ENCODE measurements at regions not wholly inside any gene's neighbourhood (a gene's known extent, or its start where the extent isn't known, plus 50 kb on each side); places are given as distances from the start of the nearest gene placed in this dataset.

DNA sequence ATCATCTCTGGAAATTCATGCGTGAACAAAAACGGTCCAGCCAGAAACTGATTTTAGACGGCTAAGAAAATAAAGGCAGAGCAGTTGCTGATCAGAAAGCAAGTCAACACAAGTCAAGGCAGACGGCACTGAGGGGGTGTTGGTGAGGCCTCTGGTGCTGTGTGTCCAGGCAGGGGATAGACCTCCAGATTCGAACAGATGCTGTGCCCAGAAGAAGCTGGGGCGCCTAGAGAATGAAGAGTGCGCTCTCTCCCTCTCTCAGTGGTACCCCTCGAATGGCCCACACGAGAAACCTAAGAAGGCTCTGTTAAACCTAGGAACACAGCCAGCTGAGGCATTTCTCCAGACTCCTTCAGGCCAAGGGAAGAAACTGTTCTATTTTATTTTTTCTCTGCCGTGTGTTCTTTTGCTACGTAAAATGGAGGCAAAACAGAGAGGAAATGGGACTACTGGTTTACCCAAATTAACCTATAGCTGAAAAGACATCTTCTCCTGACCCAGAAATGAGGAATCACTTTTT, 178.3 kb downstream of the PMP22 start:
- H3K4me3 ChIP-seq (ENCODE audit: low read depth in 1 of 2, low read length in 2 of 2): no peak overlapping the region
- no peaks in the 10 kb centered on the region for H3K9me3 ChIP-seq (ENCODE audit: control insufficient read depth in 1 of 2, low read length in 2 of 2)
- no peaks in the 10 kb centered on the region for H3K27me3 ChIP-seq (ENCODE audit: low read depth, low read length)
- no peaks in the 10 kb centered on the region for H3K36me3 ChIP-seq (ENCODE audit: control insufficient read depth in 1 of 2, insufficient read depth in 2 of 2, low read length in 2 of 2)
- no peaks in the 10 kb centered on the region for H3K4me1 ChIP-seq (ENCODE audit: control insufficient read depth in 1 of 2, insufficient read depth in 2 of 2, low read length in 2 of 2)
- H3K27ac ChIP-seq (ENCODE audit: low read length): no peak overlapping the region

DNA sequence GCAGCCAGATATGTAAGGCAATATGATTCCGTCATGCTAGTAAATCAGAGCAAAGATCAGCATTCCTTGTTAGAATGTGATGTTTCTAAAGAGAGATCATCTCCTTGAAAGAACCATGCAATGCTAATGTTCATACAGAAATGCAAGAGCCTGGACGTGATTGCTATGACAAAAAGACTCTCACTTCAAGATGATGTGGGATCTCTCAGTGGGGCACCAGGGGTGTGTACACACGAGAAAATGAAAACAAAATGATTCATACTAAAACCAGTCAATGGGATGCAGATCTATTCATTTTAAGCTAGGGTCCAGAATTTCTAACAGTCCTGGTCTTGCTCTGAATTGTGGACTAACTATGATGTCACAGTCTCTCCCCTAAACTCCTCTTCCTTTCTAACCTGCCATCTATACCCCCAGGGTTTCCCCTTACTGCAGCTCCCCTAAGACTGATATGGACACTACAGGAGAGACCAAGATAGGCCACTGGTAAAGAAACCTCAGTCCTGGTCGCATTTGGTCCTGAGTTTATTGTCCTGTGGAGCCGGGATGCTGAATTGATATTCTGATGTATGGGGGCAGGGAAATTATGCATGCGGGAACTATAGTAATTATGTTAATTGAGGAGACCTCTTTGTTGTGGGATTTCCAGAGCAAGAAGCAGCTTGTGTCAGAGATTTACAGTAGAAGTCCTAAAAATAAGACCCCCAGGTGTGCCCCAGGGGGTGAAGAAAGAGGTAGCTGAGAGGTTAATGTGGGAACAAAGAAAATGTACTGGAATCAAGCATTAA, 179.0 kb downstream of the PMP22 start:
- Histone ChIP-seq H3K36me3 (ENCODE audit: control insufficient read depth in 1 of 2, insufficient read depth in 2 of 2, low read length in 2 of 2) (no peaks in the 10 kb centered on the region), H3K4me1 (ENCODE audit: control insufficient read depth in 1 of 2, insufficient read depth in 2 of 2, low read length in 2 of 2) (no peaks in the 10 kb centered on the region), H3K9me3 (ENCODE audit: control insufficient read depth in 1 of 2, low read length in 2 of 2) (no peaks in the 10 kb centered on the region), H3K27ac (ENCODE audit: low read length) (no peak overlapping the region), H3K27me3 (ENCODE audit: low read depth, low read length) (no peaks in the 10 kb centered on the region), H3K4me3 (ENCODE audit: low read depth in 1 of 2, low read length in 2 of 2) (no peak overlapping the region)

DNA sequence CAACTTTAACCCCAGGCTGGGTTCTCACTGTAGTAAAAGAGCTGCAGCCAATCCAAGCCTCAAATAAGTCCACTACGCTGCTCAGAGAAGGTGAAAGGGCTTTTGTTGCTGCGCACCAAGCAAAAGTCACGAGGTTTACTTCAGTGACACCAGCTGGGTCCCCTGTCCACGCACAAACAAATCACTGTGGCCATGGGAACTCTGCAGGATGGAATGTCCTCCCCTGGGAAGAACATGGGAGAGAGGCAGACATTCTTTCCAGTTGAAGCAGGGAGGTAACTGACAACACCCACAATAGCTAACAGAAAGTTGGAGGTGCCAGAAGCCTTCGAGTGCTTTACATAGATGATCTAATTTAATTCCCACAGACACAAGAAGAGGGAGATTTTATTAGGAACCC, 181.9 kb downstream of the PMP22 start:
- H3K27ac ChIP-seq (ENCODE audit: low read length): no peak overlapping the region
- H3K27me3 ChIP-seq (ENCODE audit: low read depth, low read length): no peaks in the 10 kb centered on the region
- H3K36me3 ChIP-seq (ENCODE audit: control insufficient read depth in 1 of 2, insufficient read depth in 2 of 2, low read length in 2 of 2): no peaks in the 10 kb centered on the region
- no peaks in the 10 kb centered on the region for H3K9me3 ChIP-seq (ENCODE audit: control insufficient read depth in 1 of 2, low read length in 2 of 2)
- no peak overlapping the region for H3K4me3 ChIP-seq (ENCODE audit: low read depth in 1 of 2, low read length in 2 of 2)
- H3K4me1 ChIP-seq (ENCODE audit: control insufficient read depth in 1 of 2, insufficient read depth in 2 of 2, low read length in 2 of 2): no peaks in the 10 kb centered on the region

DNA sequence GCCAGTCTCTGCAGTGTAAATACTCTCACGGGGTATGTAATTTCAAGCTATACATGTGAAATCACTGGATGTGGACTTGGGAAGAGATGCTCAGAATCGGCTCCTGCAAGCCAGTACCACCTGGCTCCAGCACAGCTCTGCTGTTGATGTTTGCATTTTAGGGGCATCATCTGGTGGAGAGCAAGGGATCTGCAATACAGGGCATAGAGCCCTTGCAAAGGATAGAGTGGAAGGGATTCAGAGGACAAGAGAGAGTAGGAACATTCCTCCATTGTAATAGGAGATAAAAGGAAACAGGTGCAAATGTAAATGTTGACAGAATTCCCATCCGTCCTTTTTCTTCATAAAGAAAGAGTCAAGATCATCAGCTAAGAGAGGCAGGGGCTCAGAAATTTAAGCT, 184.1 kb downstream of the PMP22 start:
- Histone ChIP-seq H3K9me3 (ENCODE audit: control insufficient read depth in 1 of 2, low read length in 2 of 2) (no peaks in the 10 kb centered on the region), H3K27me3 (ENCODE audit: low read depth, low read length) (no peaks in the 10 kb centered on the region), H3K27ac (ENCODE audit: low read length) (no peak overlapping the region), H3K4me3 (ENCODE audit: low read depth in 1 of 2, low read length in 2 of 2) (no peak overlapping the region), H3K4me1 (ENCODE audit: control insufficient read depth in 1 of 2, insufficient read depth in 2 of 2, low read length in 2 of 2) (no peaks in the 10 kb centered on the region), H3K36me3 (ENCODE audit: control insufficient read depth in 1 of 2, insufficient read depth in 2 of 2, low read length in 2 of 2) (no peaks in the 10 kb centered on the region)

DNA sequence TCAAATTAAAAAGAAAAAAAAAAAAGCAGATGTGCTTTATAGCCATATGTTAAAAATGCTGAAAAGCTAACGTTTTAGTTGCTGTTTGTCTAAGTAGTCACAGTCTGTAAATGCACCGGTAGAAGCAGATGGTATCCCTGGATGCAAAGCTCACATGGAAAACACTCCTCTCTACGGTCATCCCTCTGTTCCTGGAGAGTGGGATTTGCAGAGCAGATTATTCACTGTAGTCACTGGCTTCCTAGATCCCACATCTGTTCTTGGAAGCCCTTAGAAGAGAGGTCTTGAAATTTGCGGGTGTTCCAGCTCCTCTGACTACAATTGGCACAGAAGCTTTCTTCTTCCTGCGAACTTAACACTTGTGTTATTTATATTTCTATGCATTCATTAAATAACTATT, 186.6 kb downstream of the PMP22 start:
- Histone ChIP-seq H3K4me1 (ENCODE audit: control insufficient read depth in 1 of 2, insufficient read depth in 2 of 2, low read length in 2 of 2) (no peaks in the 10 kb centered on the region), H3K27me3 (ENCODE audit: low read depth, low read length) (no peaks in the 10 kb centered on the region), H3K9me3 (ENCODE audit: control insufficient read depth in 1 of 2, low read length in 2 of 2) (no peaks in the 10 kb centered on the region), H3K27ac (ENCODE audit: low read length) (no peak overlapping the region), H3K36me3 (ENCODE audit: control insufficient read depth in 1 of 2, insufficient read depth in 2 of 2, low read length in 2 of 2) (no peaks in the 10 kb centered on the region), H3K4me3 (ENCODE audit: low read depth in 1 of 2, low read length in 2 of 2) (no peak overlapping the region)

DNA sequence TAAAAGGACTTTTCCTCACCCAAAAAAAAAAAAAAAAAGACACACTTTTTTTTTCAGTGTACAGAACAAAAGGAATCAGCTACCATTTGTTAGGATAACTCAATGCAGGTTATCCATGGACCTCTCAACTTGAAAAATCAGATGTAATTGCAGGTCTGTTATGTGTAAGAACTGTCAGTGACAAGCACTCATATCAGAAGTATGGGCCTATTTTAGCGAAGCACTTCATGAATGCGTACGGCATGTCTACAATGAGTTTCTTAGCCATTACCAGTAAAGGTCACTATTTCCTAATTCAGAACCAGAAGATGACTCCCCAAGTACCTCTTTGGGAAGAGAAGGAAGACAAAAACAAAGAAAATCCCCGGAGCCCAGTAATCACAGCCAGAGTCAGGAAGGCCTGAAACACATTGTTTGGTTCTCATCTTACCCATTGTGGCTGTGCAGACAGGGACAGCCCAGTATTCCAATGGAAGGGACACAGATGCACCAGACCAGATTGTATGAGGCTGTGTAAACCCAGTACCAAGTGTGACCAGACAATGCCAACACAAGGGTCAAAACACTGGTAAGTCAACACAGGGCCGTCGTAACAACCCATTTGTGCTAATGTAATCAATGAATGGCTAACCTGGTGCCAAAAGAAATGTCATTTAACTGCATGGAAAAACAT, 188.0 kb downstream of the PMP22 start:
- Histone ChIP-seq H3K27me3 (ENCODE audit: low read depth, low read length) (peaks cover under 1% of the 10 kb centered on the region), H3K27ac (ENCODE audit: low read length) (no peak overlapping the region)

DNA sequence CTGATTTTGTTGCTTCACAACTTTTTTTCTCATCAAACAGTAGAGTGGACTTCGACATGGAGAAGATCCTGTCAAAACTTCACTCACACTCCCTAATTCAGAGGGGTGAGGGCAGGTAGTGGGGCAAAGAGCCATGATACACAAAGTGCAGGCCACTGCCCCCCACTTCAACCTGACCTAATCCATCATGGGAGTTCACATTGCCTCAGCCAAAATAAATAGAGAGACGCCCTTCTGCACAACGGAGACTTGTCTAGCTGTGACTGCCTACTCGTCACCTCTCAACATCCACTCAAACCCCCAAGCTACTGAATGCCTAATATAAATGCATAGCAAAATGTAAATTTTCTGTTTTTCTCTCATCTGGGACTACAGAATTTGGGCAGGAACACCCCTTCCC, 213.2 kb downstream of the PMP22 start:
- H3K4me1 ChIP-seq (ENCODE audit: control insufficient read depth in 1 of 2, insufficient read depth in 2 of 2, low read length in 2 of 2): no peaks in the 10 kb centered on the region
- H3K27me3 ChIP-seq (ENCODE audit: low read depth, low read length): no peaks in the 10 kb centered on the region
- no peaks in the 10 kb centered on the region for H3K9me3 ChIP-seq (ENCODE audit: control insufficient read depth in 1 of 2, low read length in 2 of 2)

More for the DNA sequence above, 188.0 kb downstream of the PMP22 start:
- Histone ChIP-seq H3K9me3 (ENCODE audit: control insufficient read depth in 1 of 2, low read length in 2 of 2) (no peaks in the 10 kb centered on the region), H3K4me3 (ENCODE audit: low read depth in 1 of 2, low read length in 2 of 2) (no peak overlapping the region), H3K4me1 (ENCODE audit: control insufficient read depth in 1 of 2, insufficient read depth in 2 of 2, low read length in 2 of 2) (no peaks in the 10 kb centered on the region), H3K36me3 (ENCODE audit: control insufficient read depth in 1 of 2, insufficient read depth in 2 of 2, low read length in 2 of 2) (no peaks in the 10 kb centered on the region)

DNA sequence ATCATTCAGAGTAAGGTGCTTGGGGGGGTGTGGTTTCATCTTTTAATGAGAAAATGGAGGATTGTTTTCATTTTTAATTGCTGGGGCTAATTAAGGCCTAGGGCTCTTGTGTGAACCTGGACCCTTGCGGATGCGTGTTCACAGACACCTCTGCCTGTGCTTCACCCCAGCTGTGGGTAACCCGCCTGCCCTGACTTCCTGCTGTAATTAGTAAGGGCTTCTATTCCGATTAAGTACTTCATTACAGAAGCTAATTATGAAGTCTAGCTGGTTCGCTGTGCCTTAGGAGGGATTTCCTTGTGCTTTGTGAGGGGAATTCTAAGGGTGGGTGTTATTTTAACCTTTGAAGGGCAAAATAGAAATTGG, 215.3 kb downstream of the PMP22 start:
- H3K36me3 ChIP-seq (ENCODE audit: control insufficient read depth in 1 of 2, insufficient read depth in 2 of 2, low read length in 2 of 2): no peaks in the 10 kb centered on the region
- H3K4me3 ChIP-seq (ENCODE audit: low read depth in 1 of 2, low read length in 2 of 2): no peak overlapping the region
- no peak overlapping the region for H3K27ac ChIP-seq (ENCODE audit: low read length)
- no peaks in the 10 kb centered on the region for H3K9me3 ChIP-seq (ENCODE audit: control insufficient read depth in 1 of 2, low read length in 2 of 2)
- H3K27me3 ChIP-seq (ENCODE audit: low read depth, low read length): no peaks in the 10 kb centered on the region
- no peaks in the 10 kb centered on the region for H3K4me1 ChIP-seq (ENCODE audit: control insufficient read depth in 1 of 2, insufficient read depth in 2 of 2, low read length in 2 of 2)

More for the DNA sequence above, 213.2 kb downstream of the PMP22 start:
- no peak overlapping the region for H3K27ac ChIP-seq (ENCODE audit: low read length)
- H3K36me3 ChIP-seq (ENCODE audit: control insufficient read depth in 1 of 2, insufficient read depth in 2 of 2, low read length in 2 of 2): no peaks in the 10 kb centered on the region
- no peak overlapping the region for H3K4me3 ChIP-seq (ENCODE audit: low read depth in 1 of 2, low read length in 2 of 2)

DNA sequence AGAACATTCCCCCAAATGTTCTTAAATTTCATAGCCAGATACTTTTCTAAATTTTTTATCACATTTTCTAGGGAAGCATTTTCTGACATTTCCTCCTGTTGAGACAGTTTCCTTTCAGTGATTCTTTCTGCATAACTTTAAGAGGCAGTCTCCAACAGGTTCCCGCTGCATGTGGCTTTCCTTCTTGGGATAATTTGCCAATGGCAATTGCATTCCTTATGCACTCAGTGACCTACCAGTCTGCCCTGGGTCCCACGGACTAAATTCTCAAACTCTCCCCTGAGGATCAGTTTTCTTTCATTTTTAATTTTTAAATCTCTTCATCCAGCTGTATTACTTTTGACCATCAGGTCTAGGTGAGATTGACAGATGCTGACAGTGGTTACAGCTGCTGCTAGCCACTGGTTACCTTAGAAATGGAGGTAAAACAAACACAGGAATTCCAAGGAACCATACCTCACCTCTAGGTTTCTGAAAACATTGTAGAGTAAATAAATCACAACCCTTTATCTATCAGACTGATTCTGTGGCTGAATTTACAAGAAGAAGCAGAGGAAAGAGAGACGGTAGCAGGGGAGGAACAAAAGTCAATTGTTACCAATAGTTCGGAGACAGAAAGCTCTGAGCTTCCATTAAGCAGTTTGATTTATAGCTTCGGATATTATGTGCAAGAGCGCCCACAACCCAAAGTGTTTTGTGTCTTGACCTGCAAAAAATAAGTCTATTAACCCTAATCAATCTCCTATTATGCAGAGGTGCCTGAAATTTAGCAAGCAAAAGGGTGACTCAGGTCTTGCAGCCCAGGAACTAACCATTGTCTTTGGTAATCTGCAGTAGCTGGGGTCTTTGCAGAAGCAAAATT, 216.0 kb downstream of the PMP22 start:
- Histone ChIP-seq H3K36me3 (ENCODE audit: control insufficient read depth in 1 of 2, insufficient read depth in 2 of 2, low read length in 2 of 2) (no peaks in the 10 kb centered on the region), H3K4me3 (ENCODE audit: low read depth in 1 of 2, low read length in 2 of 2) (no peak overlapping the region), H3K9me3 (ENCODE audit: control insufficient read depth in 1 of 2, low read length in 2 of 2) (no peaks in the 10 kb centered on the region), H3K4me1 (ENCODE audit: control insufficient read depth in 1 of 2, insufficient read depth in 2 of 2, low read length in 2 of 2) (no peaks in the 10 kb centered on the region), H3K27ac (ENCODE audit: low read length) (no peak overlapping the region), H3K27me3 (ENCODE audit: low read depth, low read length) (no peaks in the 10 kb centered on the region)

DNA sequence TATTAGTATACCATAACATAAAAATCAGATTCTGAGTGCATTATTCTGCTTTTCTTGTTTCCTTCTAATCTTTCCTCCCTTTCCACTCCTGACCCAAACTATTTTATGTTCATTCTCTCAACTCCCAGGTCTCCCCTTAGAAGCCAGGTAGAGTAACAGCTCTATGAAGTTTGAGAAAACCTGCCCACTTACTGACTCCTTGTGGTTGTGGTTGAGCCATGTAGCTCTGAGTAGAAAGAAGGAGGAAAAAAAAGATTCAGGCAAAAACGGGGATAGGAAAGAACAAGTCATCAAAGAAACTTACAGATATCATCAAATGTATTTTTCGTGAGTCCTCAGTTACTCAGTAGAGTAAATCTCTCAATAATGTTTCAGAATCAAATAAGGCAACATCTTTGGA, 216.7 kb downstream of the PMP22 start:
- no peak overlapping the region for H3K27ac ChIP-seq (ENCODE audit: low read length)
- no peaks in the 10 kb centered on the region for H3K4me1 ChIP-seq (ENCODE audit: control insufficient read depth in 1 of 2, insufficient read depth in 2 of 2, low read length in 2 of 2)
- no peaks in the 10 kb centered on the region for H3K36me3 ChIP-seq (ENCODE audit: control insufficient read depth in 1 of 2, insufficient read depth in 2 of 2, low read length in 2 of 2)
- no peak overlapping the region for H3K4me3 ChIP-seq (ENCODE audit: low read depth in 1 of 2, low read length in 2 of 2)
- no peaks in the 10 kb centered on the region for H3K9me3 ChIP-seq (ENCODE audit: control insufficient read depth in 1 of 2, low read length in 2 of 2)
- H3K27me3 ChIP-seq (ENCODE audit: low read depth, low read length): no peaks in the 10 kb centered on the region

DNA sequence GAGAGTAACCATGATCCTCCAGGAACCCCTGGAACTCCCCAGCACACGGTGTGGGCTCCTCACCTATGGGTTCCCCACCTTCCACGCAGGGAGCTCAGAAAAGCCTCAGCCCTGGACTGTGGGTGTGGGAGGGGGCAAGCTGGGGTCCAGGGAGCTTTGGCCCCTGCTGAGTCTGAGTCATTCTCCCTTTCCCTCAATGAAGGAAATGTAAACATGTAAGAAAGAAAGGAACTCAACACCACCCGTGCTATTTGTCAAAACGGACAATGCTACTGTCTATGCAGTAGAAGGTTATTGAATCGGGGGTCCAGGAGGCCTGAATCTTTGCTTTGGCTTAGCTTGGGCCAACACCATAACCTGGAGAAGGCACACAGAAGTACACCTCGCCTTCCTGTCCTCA, 222.8 kb downstream of the PMP22 start:
- no peaks in the 10 kb centered on the region for H3K9me3 ChIP-seq (ENCODE audit: control insufficient read depth in 1 of 2, low read length in 2 of 2)
- no peak overlapping the region for H3K27ac ChIP-seq (ENCODE audit: low read length)
- no peak overlapping the region for H3K4me3 ChIP-seq (ENCODE audit: low read depth in 1 of 2, low read length in 2 of 2)
- no peaks in the 10 kb centered on the region for H3K36me3 ChIP-seq (ENCODE audit: control insufficient read depth in 1 of 2, insufficient read depth in 2 of 2, low read length in 2 of 2)
- H3K4me1 ChIP-seq (ENCODE audit: control insufficient read depth in 1 of 2, insufficient read depth in 2 of 2, low read length in 2 of 2): no peaks in the 10 kb centered on the region
- H3K27me3 ChIP-seq (ENCODE audit: low read depth, low read length): no peaks in the 10 kb centered on the region
